ENCODE measurements at regions not wholly inside any gene's neighbourhood (a gene's known extent, or its start where the extent isn't known, plus 50 kb on each side); places are given as distances from the start of the nearest gene placed in this dataset.

DNA sequence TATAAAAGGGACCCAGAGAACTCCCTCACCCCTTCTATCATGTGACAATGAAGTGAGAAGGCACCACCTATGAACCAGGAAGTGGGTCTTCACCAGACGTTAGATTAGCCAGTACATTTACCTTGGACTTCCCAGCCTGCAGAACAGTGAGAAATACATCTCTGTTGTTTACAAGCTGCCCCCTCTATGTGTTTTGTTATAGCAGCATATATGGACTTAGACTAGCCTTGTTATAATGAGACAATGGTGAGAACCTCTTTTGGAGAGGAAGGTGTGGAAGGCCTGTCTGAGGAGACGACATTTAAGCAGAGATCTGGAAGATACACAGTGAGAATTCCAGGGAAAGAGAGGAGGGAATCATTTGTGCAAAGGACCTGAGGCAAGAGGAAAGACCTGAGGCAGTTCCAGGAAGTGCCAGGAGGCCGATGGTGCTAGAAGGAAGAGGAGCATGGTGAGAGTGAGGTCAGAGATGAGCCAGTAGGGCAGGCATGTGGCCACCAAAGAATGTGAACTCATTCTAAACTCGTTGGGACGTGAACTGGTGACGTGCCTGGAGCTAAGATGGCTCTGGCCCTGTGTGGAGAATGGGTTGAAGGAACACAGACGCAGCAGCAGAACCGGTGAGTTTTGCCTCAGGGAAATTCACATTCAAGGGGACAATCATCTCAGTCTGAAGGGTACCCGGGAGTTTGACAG, 98.9 kb upstream of the IRF2BP2 start:
- DNase-seq = no peak

- no peak for DNase-seq
Observed at GRCh38 chr1:234707641-234708040, 97.7 kb upstream of the IRF2BP2 start.

DNA sequence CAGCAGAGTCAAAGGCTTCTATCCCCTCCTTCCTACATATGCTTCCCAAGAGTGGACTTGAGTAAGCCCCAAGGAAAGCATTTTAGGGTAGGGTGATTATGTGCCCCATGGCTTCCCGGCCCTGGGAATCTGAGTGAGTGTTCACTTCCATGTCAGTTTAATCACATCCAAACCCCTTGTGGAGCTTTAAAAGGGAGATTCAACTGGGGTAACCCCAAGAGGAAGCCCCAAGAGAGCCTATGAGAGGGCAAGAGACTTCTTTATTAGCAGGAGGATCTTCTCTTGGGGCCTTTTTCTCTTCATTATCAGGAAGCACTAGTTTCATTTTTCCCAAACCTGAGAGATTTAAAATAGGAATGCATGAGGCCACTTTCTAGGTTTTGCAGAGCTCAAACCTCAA, 97.0 kb upstream of the IRF2BP2 start:
- DNase-seq = no peak

DNA sequence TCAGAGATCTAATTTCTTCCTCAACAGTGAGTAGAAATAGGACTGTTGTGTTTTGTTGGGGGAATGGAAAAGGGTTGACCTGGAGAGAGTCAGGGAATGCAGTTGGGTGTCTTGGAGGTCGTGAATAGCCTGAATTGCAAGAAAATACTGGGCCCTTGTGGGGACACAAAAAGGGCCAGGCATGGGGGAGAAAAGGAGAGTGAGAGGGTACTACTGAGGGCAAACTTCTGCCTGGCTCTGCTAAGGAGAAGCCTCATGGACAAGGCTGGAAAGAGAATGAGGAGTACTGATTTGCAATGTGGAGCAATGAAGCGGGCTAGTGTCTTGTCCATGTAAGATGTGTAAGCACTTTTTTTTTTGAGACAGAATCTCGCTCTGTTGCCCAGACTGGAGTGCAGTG, 96.2 kb upstream of the IRF2BP2 start:
- no peak for DNase-seq

GRCh38 chr1:234705615-234706014, 95.6 kb upstream of the IRF2BP2 start:
- no peak for DNase-seq

DNA sequence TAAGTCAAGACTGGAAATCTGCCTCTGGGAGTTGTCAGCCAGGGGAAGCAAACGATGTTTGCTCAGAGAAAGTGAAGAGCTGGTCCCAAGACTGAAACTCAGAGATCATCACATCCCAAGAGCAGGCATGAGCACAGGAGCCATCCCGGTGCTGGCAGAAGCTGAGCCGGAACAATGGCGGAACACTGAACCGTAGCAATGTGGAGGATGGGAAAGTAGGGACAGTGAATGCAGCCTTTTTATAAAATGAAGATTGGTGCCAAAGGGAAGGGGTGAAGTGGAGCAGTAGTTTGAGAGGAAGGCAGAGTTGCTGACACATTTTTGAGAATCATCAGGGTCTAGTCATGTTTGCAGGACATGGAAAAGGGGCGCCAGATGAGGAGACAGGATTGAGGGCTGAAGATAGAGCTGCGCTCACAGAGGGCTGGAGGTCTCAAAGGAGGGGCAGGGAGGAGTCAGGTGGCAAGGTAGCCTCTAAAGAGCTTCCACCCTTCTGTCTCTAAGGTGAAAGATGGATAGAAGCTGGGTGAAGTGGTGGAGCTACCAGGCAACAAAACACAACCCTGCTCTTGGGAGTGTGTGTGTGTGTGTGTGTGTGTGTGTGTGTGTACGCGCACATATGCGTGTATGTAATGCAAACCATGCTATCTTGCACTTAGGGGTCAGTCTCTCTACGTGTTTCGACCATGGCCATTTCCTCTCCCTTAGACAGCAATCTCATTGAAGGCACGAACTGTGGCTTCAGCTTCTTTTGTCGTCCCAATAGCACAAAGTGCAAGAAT, 94.3 kb upstream of the IRF2BP2 start:
- DNase-seq = no peak

- no peak for DNase-seq
Observed at GRCh38 chr1:234702342-234703000, 92.5 kb upstream of the IRF2BP2 start.

DNA sequence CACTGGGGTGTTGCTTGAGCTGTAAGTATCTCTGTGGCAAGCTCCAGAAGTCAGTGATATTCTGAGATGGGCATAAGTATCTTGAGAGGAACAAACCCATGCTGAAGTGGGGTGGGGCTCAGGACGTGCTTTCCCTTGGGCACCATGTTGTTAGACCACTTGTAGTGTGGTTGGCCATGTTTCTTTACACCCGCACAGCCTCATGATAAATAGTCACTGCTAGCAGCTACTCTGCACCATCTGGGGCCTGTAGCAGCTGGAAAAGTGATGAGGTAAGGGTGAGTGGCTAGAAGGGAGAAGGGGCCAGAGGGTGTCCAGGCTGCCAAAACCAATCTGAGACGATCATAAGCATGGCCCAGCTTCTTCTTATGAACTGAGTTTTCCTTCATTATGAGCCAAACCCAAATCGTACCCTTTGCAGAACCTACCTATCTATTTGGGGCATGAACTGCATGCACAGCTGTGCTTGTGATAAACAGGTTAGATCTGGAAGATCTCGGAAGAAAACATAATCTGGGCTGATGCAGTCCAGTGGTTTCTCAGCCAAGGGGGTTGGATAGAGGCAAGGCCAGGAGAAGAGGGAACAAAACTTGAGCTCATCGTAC, 91.9 kb upstream of the IRF2BP2 start:
- DNase-seq = no peak

DNA sequence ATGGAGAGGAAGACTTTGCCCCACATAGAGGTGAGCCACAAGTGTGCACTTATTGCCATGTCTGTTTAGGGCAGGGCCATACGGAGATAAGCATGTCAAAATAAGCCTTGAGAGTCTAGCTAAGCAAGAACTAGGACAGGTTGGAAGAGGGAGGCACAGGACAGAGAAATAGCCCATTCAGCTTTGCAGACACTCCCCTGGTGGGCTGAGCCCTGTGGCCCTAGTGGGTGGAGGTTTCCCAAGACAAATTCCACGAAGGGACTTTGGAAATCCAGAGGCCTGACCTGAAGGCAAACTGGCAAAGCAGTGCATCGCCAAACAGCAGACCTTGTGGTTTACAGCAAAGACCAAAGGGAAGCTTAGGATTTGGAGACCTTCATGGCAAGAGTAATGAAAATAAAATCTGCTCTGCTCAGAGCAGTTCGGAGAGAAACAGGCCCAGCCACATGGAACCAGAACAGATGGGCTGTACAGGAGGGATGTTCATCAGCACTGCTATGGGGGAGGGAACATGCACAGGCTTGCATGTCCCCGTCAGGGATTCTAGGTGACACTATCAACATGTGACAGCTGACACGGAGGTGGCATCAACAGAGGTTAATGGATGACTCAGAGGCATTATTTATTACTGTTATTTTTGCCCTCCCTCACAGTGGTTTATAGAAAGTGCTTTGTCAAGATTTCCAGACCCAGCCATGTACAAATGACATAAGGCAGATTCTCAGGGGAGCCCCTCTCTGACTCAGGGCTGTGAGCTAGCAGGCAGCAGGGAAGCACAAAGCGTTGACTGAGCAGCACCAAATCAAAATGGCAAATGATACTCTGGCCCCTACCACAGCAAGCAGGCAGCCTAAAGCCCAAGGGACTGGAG, 90.1 kb upstream of the IRF2BP2 start:
- peak; percentile 29 for DNase-seq

GRCh38 chr1:234698686-234699085, 88.7 kb upstream of the IRF2BP2 start:
- DNase-seq = no peak

- no peak for DNase-seq
Observed at GRCh38 chr1:234697741-234698140, 87.8 kb upstream of the IRF2BP2 start.

DNA sequence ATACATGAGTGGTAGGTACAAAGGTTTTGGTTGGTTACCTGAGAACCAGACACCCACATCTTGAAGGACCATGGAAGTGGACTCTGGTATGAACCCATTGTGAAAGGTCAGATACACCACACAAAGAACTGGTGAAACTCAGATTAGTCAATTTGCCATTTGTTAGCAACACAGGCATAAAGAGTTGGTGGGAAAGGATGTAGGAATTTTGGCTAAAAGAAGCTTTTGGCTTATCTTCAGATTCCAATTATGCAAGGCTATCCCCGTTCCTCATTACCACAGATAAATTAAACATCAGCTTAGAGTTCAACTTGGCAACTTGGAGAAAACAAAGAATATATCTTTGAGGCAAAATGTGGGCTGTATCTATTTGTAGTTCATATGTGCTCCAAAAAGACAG, 87.0 kb upstream of the IRF2BP2 start:
- no peak for DNase-seq

GRCh38 chr1:234696148-234696576, 86.2 kb upstream of the IRF2BP2 start:
- DNase-seq = no peak

DNA sequence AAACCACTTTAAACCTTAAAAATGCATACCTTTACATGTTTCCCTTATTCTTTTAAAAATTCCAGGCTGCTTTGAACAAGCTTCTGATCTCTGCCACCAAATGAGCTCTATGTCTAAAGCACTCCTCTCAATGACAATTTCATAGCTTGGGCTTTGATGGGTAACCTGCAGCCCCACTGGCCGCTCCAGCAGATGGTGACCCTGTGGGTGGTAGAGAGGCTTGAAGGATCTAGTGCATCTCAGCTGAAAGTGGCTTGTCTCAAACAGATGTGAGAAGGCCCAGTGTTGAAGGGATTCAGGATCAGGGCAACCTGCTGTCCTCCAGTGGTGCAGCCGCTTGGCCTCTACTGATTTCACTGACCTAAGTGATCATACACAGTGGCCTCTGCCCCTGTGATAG, 84.7 kb upstream of the IRF2BP2 start:
- no peak for DNase-seq

DNA sequence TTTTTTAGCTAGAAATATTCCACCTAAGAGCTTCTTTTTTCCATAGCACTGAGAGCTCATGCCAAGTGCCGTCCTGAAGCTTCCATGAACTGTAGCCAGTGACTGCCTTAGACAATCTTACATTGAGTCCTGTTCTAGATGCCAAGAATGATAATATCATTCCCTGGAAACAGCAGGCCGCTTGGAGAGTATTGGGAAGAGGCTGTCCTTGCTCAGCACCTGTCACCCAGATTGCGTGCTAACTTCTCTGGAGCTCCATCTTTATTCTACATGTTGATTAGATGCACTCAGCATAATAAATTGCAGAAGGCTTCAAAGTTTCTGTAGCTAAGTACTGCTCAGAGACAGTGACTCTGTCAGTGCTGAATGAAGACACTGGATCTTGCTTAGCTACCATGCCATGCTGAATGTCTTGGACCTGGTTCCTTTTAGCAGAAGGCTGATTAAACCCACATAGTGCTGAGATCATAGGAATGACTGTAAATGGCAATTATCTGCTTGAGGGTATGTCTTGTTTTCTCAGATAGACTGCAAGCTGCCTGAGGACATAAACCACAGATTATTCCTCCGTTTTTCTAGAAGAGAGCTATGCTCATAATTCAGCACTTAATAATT, 83.1 kb upstream of the IRF2BP2 start:
- DNase-seq = no peak

- no peak for DNase-seq
Observed at GRCh38 chr1:234691567-234691966, 81.6 kb upstream of the IRF2BP2 start.

- no peak for DNase-seq
Observed at GRCh38 chr1:234690872-234691271, 80.9 kb upstream of the IRF2BP2 start.

GRCh38 chr1:234689236-234689635, 79.3 kb upstream of the IRF2BP2 start:
- DNase-seq = no peak

DNA sequence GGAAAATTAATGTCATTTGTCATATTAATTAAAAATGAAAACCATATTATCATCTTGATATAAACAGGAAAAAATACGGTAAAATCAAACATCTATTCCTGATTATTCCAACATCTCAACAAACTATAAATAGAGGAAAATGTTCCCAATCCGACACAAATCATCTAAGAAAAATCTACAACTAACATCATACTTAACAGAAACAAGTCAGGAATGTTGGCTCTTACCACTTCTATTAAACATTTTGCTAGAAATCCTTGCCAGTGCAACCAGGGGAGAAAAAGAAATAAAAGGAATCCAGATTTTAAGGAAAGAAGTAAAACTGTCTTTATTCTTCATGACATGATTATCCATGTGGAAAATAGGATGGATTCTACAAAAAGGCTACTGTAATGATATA, 77.0 kb upstream of the IRF2BP2 start:
- no peak for DNase-seq

DNA sequence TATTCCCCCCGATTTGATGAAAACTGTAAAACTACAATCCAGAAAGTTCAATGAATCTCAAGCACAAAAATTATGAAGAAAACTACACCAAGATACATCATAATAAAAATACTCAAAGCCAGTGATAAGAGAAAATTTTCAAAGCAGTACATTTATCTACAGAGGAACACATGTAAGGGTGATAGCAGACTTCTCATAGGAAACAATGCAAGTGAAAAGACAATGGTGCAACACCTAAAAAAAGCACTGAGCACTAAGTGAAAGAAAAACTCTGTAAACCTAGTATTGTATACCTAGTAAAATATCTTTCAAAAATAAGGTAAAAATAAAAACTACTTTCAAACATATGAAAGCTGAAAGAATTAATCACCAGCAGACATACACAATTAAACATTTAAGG, 76.1 kb upstream of the IRF2BP2 start:
- DNase-seq = no peak

- no peak for DNase-seq
Observed at GRCh38 chr1:234684856-234685255, 74.9 kb upstream of the IRF2BP2 start.

Measured in stimulated activated CD4-positive, alpha-beta T cell treated with anti-CD3 and anti-CD28 coated beads, Interleukin-15, amount 100 ng/mL, for 24 hours (primary cell).